ENCODE measurements at regions not wholly inside any gene's neighbourhood (a gene's known extent, or its start where the extent isn't known, plus 50 kb on each side); places are given as distances from the start of the nearest gene placed in this dataset.

- peak; percentile 38 to 64 for DNase-seq (ENCODE audit: low read depth in 2 of 2)
Measured at GRCh38 chr3:64859625-64860535, 172.1 kb upstream of the ADAMTS9 start.

DNA sequence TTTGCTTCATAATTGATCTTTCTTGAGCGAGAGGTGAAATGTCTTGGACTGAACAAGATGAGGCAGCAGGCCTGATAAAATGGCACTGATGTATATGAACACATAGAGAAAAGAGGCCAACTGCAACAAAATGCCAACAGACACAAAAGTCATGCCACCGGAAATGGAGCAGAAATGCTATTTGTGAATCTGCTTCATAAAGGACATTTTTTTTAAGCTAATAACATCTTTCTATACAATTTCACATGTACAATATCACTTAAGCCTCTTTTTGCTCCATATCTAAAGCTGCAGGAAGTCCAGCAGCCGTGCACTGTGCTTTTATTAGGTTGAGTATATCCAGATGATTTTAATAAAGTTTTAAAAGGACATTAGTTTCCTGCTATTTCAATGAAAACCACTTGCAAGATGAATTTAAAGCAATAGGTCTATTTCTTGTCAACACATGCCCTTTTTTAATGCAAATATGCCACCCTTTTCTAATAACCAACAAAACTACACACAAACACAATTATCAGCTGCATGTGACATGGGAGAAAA lies 169.2 kb upstream of the ADAMTS9 start:
- no peak overlapping the region for H3K4me3 ChIP-seq (replicated peaks in 1 of 2; ENCODE audit: low read depth in 2 of 2, low read length in 2 of 2)
- DNase-seq (ENCODE audit: low read depth in 2 of 2) = no peak
- no peak for TF ChIP-seq CTCF (IDR thresholded peaks at IDR 0.05; ENCODE audit: low read depth, low read length)

More at GRCh38 chr3:64859625-64860535, 172.1 kb upstream of the ADAMTS9 start:
- TF ChIP-seq CTCF (IDR thresholded peaks at IDR 0.05; ENCODE audit: low read depth, low read length) = no peak
- no peak overlapping the region for H3K4me3 ChIP-seq (replicated peaks in 1 of 2; ENCODE audit: low read depth in 2 of 2, low read length in 2 of 2)

DNA sequence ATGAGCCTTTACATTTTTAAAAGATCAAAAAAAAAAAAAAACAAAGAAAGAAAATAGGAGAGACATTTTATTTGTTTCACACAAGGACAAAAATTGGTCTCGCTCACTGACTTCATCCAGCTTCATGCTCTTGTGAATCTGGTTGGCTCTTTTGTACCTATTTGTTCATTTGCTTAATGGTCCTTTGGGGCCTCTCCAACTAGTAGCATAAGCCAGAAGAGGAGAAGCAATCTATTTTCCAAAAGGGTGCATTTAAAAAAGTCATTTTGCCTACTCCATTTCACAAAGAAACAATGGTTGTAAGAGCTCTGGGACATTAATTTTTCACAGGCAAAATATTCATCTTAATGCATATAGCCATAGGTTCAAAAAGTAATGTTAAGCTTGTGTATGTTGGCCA lies 168.3 kb upstream of the ADAMTS9 start:
- H3K4me3 ChIP-seq (replicated peaks in 1 of 2; ENCODE audit: low read depth in 2 of 2, low read length in 2 of 2) = no peak overlapping the region
- no peak for DNase-seq (ENCODE audit: low read depth in 2 of 2)
- TF ChIP-seq CTCF (IDR thresholded peaks at IDR 0.05; ENCODE audit: low read depth, low read length) = no peak

DNA sequence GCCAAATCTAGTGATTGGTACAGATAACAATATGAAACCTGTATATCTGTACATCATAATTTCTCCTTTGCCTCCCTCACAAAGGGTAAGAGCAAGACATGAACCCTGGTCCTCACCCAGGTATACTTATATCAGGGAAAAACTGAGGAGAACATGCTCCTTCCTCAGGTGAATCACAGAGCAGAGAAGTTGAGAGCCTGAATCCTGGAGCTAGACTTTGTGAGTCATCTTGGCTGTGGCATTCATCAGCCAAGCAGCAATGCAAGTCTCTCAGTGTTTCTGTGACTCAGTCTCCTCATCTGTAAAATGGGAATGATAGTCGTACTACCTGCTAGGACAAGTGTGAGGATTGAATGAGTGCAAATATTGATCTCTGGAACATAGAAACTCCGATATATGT lies 165.7 kb upstream of the ADAMTS9 start:
- DNase-seq (ENCODE audit: low read depth in 2 of 2) = no peak
- no peak overlapping the region for H3K4me3 ChIP-seq (replicated peaks in 1 of 2; ENCODE audit: low read depth in 2 of 2, low read length in 2 of 2)

GRCh38 chr3:64852738-64853137 lies 164.9 kb upstream of the ADAMTS9 start:
- no peak overlapping the region for H3K4me3 ChIP-seq (replicated peaks in 1 of 2; ENCODE audit: low read depth in 2 of 2, low read length in 2 of 2)
- DNase-seq (ENCODE audit: low read depth in 2 of 2) = no peak
- no peak for TF ChIP-seq CTCF (IDR thresholded peaks at IDR 0.05; ENCODE audit: low read depth, low read length)

More for the DNA sequence above, 165.7 kb upstream of the ADAMTS9 start:
- no peak for TF ChIP-seq CTCF (IDR thresholded peaks at IDR 0.05; ENCODE audit: low read depth, low read length)

GRCh38 chr3:64848822-64849221 lies 161.0 kb upstream of the ADAMTS9 start:
- DNase-seq (ENCODE audit: low read depth in 2 of 2) = peak; percentile 79 to 82
- no peak for TF ChIP-seq CTCF (IDR thresholded peaks at IDR 0.05; ENCODE audit: low read depth, low read length)
- no peak overlapping the region for H3K4me3 ChIP-seq (replicated peaks in 1 of 2; ENCODE audit: low read depth in 2 of 2, low read length in 2 of 2)
